ENCODE measurements at regions not wholly inside any gene's neighbourhood (a gene's known extent, or its start where the extent isn't known, plus 50 kb on each side); places are given as distances from the start of the nearest gene placed in this dataset.
"Not testable (repeated sequence)": the region's sequence is repeated elsewhere in the genome, so short reads cannot be mapped to it uniquely, and the experiment has no call there.

GRCh38 chr12:107826276-107826675 lies 51.8 kb downstream of the ASCL4 start:
- in situ Hi-C loops (cut with MboI; ENCODE audit: low sequenced_read_pairs), result no loop called here

- in situ Hi-C loops (cut with MboI; ENCODE audit: low sequenced_read_pairs), result no loop called here
These were observed 54.8 kb downstream of the ASCL4 start for GRCh38 chr12:107829271-107829670.

- in situ Hi-C loops (cut with MboI; ENCODE audit: low sequenced_read_pairs), result no loop called here
These were observed 57.9 kb downstream of the ASCL4 start for GRCh38 chr12:107832441-107832840.

GRCh38 chr12:107840186-107840585 lies 65.7 kb downstream of the ASCL4 start:
- in situ Hi-C loops (cut with MboI; ENCODE audit: low sequenced_read_pairs), result no loop called here

GRCh38 chr12:107843351-107844311 lies 69.1 kb downstream of the ASCL4 start:
- in situ Hi-C loops (cut with MboI; ENCODE audit: low sequenced_read_pairs), result no loop called here

- in situ Hi-C loops (cut with MboI; ENCODE audit: low sequenced_read_pairs), result no loop called here
These were observed 69.9 kb downstream of the ASCL4 start for GRCh38 chr12:107844312-107844921.

- in situ Hi-C loops (cut with MboI; ENCODE audit: low sequenced_read_pairs), result no loop called here
These were observed 70.9 kb downstream of the ASCL4 start for GRCh38 chr12:107845226-107845979.

- in situ Hi-C loops (cut with MboI; ENCODE audit: low sequenced_read_pairs), result no loop called here
These were observed 71.6 kb downstream of the ASCL4 start for GRCh38 chr12:107845980-107846659.

GRCh38 chr12:107847430-107847829 lies 72.9 kb downstream of the ASCL4 start:
- in situ Hi-C loops (cut with MboI; ENCODE audit: low sequenced_read_pairs), result no loop called here

GRCh38 chr12:107847830-107848229 lies 73.3 kb downstream of the ASCL4 start:
- in situ Hi-C loops (cut with MboI; ENCODE audit: low sequenced_read_pairs), result no loop called here

GRCh38 chr12:107853479-107853878 lies 79.0 kb downstream of the ASCL4 start:
- in situ Hi-C loops (cut with MboI; ENCODE audit: low sequenced_read_pairs), result no loop called here

- in situ Hi-C loops (cut with MboI; ENCODE audit: low sequenced_read_pairs), result no loop called here
These were observed 81.0 kb downstream of the ASCL4 start for GRCh38 chr12:107855471-107855870.

- in situ Hi-C loops (cut with MboI; ENCODE audit: low sequenced_read_pairs), result no loop called here
These were observed 81.6 kb downstream of the ASCL4 start for GRCh38 chr12:107856096-107856495.

GRCh38 chr12:107857191-107857590 lies 82.7 kb downstream of the ASCL4 start:
- in situ Hi-C loops (cut with MboI; ENCODE audit: low sequenced_read_pairs), result no loop called here

- in situ Hi-C loops (cut with MboI; ENCODE audit: low sequenced_read_pairs), result no loop called here
These were observed 84.9 kb downstream of the ASCL4 start for GRCh38 chr12:107859367-107859766.

GRCh38 chr12:107864235-107864634 lies 89.7 kb downstream of the ASCL4 start:
- in situ Hi-C loops (cut with MboI; ENCODE audit: low sequenced_read_pairs), result no loop called here

GRCh38 chr12:107864727-107865126 lies 90.2 kb downstream of the ASCL4 start:
- in situ Hi-C loops (cut with MboI; ENCODE audit: low sequenced_read_pairs), result not testable (repeated sequence)

- in situ Hi-C loops (cut with MboI; ENCODE audit: low sequenced_read_pairs), result no loop called here
These were observed 98.7 kb downstream of the ASCL4 start for GRCh38 chr12:107873223-107873622.

GRCh38 chr12:107875786-107876185 lies 101.3 kb downstream of the ASCL4 start:
- in situ Hi-C loops (cut with MboI; ENCODE audit: low sequenced_read_pairs), result loop anchor here (25.0 kb wide), 1 partner anchor 188 kb away; the partner anchor contains the start of gene PWP1

- in situ Hi-C loops (cut with MboI; ENCODE audit: low sequenced_read_pairs), result loop anchor here (25.0 kb wide), 1 partner anchor 198 kb away; the partner anchor contains the start of gene PWP1
These were observed 110.5 kb downstream of the ASCL4 start for GRCh38 chr12:107884769-107885694.

All from HL-60/S4 treated with phorbol 12-myristate 13-acetate at 8.2 ng/mL for 4 days and 3 days (cell line).